ENCODE measurements at regions not wholly inside any gene's neighbourhood (a gene's known extent, or its start where the extent isn't known, plus 50 kb on each side); places are given as distances from the start of the nearest gene placed in this dataset.

DNA sequence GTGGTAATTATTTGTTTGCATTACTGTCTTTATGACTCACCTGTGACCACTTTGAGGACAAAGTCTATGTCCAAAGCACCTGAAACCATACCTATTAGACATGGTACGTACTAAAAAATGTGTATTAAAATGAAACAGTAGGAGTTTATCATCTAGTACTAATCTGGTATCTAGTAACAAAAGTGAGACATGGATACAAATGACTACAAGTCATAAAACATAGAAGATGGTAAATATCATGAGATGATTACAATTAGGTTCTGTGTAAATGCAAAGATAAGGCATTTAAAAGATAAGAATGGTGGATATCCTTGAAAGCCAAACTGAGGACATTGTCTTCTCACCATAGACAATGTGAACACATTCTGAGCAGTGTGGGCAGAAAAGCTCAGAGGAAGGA, 113.5 kb upstream of the GUCY1A2 start:
- DNase-seq, result no peak
- no peaks in the 10 kb centered on the region for H3K27me3 ChIP-seq
- no peaks in the 10 kb centered on the region for H3K36me3 ChIP-seq
- H3K27ac ChIP-seq, result no peak overlapping the region
- no peaks in the 10 kb centered on the region for H3K4me1 ChIP-seq
- H3K9me3 ChIP-seq, result peaks cover 0 to 9% (median 1%) of the 10 kb centered on the region in 11 donors
- no peak for ATAC-seq
- no peak overlapping the region for H3K4me3 ChIP-seq
- intact Hi-C loops (cut with DNase I), result no loop called here
- WGBS, 2 donors, result 33 to 72% methylated on average over 1 of the region's 1 CpG
- TF ChIP-seq, protein P1, sequence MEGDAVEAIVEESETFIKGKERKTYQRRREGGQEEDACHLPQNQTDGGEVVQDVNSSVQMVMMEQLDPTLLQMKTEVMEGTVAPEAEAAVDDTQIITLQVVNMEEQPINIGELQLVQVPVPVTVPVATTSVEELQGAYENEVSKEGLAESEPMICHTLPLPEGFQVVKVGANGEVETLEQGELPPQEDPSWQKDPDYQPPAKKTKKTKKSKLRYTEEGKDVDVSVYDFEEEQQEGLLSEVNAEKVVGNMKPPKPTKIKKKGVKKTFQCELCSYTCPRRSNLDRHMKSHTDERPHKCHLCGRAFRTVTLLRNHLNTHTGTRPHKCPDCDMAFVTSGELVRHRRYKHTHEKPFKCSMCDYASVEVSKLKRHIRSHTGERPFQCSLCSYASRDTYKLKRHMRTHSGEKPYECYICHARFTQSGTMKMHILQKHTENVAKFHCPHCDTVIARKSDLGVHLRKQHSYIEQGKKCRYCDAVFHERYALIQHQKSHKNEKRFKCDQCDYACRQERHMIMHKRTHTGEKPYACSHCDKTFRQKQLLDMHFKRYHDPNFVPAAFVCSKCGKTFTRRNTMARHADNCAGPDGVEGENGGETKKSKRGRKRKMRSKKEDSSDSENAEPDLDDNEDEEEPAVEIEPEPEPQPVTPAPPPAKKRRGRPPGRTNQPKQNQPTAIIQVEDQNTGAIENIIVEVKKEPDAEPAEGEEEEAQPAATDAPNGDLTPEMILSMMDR (IDR thresholded peaks at IDR 0.05), result no peak

GRCh38 chr11:107123022-107123421, 104.7 kb upstream of the GUCY1A2 start:
- Histone ChIP-seq H3K36me3 (no peaks in the 10 kb centered on the region), H3K27me3 (no peaks in the 10 kb centered on the region), H3K9me3 (peaks cover 0 to 28% (median 0%) of the 10 kb centered on the region in 11 donors), H3K4me1 (no peaks in the 10 kb centered on the region), H3K4me3 (no peak overlapping the region), H3K27ac (no peak overlapping the region)
- TF ChIP-seq, protein P1 (IDR thresholded peaks at IDR 0.05), result no peak
- ATAC-seq (no peak), DNase-seq (no peak)
- WGBS, 2 donors, result 72 to 77% methylated on average over 1 of the region's 1 CpG
- intact Hi-C loops (cut with DNase I), result no loop called here

DNA sequence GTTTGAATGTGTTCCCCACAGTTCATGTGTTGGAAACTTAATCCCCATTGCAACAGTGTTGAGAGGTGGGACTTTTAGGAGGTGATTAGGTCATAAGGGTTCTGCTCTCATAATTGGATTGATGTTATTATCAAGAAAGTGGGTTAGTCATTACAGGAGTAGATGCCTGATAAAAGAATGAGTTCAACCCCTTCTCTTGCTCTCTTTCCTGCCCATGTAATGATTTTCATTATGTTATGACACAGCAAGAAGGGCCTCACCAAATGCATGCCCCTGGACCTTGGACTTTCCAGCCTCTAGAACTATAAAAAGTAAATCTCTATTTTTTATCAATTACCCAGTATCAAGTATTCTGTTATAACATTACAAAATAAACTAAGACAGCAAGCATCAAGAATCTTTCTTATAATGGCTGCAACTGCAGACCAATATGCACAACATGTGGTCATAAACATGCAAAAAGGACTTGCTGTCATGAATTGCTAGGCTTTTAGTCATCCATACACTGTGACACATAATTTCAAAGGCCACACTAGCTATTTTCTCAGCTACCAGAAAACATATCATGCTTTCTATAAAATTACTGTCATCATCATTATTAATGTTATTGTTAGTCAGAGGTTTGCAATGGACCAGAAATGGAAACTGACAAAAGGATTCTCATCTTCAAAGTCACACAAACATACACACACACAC, 99.9 kb upstream of the GUCY1A2 start:
- no peak overlapping the region for H3K4me3 ChIP-seq
- no peaks in the 10 kb centered on the region for H3K27me3 ChIP-seq
- peaks cover 0 to 33% (median 0%) of the 10 kb centered on the region in 11 donors for H3K9me3 ChIP-seq
- TF ChIP-seq, protein P1 (IDR thresholded peaks at IDR 0.05), result no peak
- DNase-seq (no peak), ATAC-seq (no peak)
- intact Hi-C loops (cut with DNase I), result no loop called here
- no peaks in the 10 kb centered on the region for H3K36me3 ChIP-seq
- H3K27ac ChIP-seq, result no peak overlapping the region
- no peaks in the 10 kb centered on the region for H3K4me1 ChIP-seq

DNA sequence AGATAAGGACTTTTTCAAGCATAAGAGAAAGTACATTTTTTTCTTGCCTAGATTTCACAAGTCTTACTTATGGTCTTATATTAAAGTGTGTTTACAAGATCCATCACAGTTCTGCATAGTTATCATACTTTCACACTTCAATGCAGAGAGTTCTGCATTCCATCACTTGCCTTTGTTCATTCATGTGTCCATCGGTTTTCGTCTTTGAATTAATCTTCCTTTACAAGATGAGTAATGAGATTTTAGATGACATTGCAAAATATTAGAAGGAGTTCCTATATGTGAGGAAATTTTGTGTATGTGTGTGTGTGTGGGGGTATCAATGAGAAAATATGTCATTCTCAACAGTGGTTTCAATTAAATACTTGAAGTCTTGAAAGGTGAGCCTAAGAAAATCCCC, 98.1 kb upstream of the GUCY1A2 start:
- TF ChIP-seq, protein P1 (IDR thresholded peaks at IDR 0.05), result no peak
- Histone ChIP-seq H3K4me1 (no peaks in the 10 kb centered on the region), H3K27me3 (no peaks in the 10 kb centered on the region), H3K9me3 (peaks cover 0 to 20% (median 0%) of the 10 kb centered on the region in 11 donors), H3K4me3 (no peak overlapping the region), H3K36me3 (no peaks in the 10 kb centered on the region), H3K27ac (no peak overlapping the region)
- ATAC-seq (no peak), DNase-seq (no peak)
- WGBS, 2 donors, result 14 to 20% methylated on average over 2 of the region's 2 CpGs
- intact Hi-C loops (cut with DNase I), result no loop called here

Measured in heart right ventricle (tissue), 16 donors.